ENCODE measurements at regions not wholly inside any gene's neighbourhood (a gene's known extent, or its start where the extent isn't known, plus 50 kb on each side); places are given as distances from the start of the nearest gene placed in this dataset.

- no peak for TF ChIP-seq CTCF (IDR thresholded peaks at IDR 0.05; ENCODE audit: insufficient read depth, low read length)
- no peak overlapping the region for H3K27ac ChIP-seq (replicated peaks)
- H3K27me3 ChIP-seq (ENCODE audit: insufficient read depth, poor library complexity, severe bottlenecking) = no peaks in the 10 kb centered on the region
These were observed 87.0 kb upstream of the TSHZ3 start for GRCh38 chr19:31436121-31436776.

GRCh38 chr19:31438401-31439269 is 89.4 kb upstream of the TSHZ3 start:
- Histone ChIP-seq H3K27ac (replicated peaks) (no peak overlapping the region), H3K27me3 (ENCODE audit: insufficient read depth, poor library complexity, severe bottlenecking) (no peaks in the 10 kb centered on the region), H3K4me3 (replicated peaks; ENCODE audit: insufficient read depth, low read length) (no peak overlapping the region)
- DNase-seq (ENCODE audit: low read depth in 1 of 2, low spot score in 1 of 2) = no peak
- TF ChIP-seq SPI1 (IDR thresholded peaks at IDR 0.05; ENCODE audit: borderline replicate concordance, low read depth) = no peak
- TF ChIP-seq GABPA (IDR thresholded peaks at IDR 0.05; ENCODE audit: low read depth) = no peak
- no peak for TF ChIP-seq CTCF (IDR thresholded peaks at IDR 0.05; ENCODE audit: insufficient read depth, low read length)
- no peak for TF ChIP-seq REST (IDR thresholded peaks at IDR 0.05; ENCODE audit: insufficient replicate concordance, low read depth)
- no peak for TF ChIP-seq POLR2AphosphoS5 (IDR thresholded peaks at IDR 0.05; ENCODE audit: low read depth)

More at GRCh38 chr19:31436121-31436776, 87.0 kb upstream of the TSHZ3 start:
- no peak for DNase-seq (ENCODE audit: low read depth in 1 of 2, low spot score in 1 of 2)
- no peak overlapping the region for H3K4me3 ChIP-seq (replicated peaks; ENCODE audit: insufficient read depth, low read length)

- no peak overlapping the region for H3K27ac ChIP-seq (replicated peaks)
- no peak for TF ChIP-seq POLR2AphosphoS5 (IDR thresholded peaks at IDR 0.05; ENCODE audit: low read depth)
- no peak for TF ChIP-seq CTCF (IDR thresholded peaks at IDR 0.05; ENCODE audit: insufficient read depth, low read length)
- no peak for TF ChIP-seq GABPA (IDR thresholded peaks at IDR 0.05; ENCODE audit: low read depth)
- TF ChIP-seq SPI1 (IDR thresholded peaks at IDR 0.05; ENCODE audit: borderline replicate concordance, low read depth) = no peak
- no peak for TF ChIP-seq REST (IDR thresholded peaks at IDR 0.05; ENCODE audit: insufficient replicate concordance, low read depth)
These were observed 90.0 kb upstream of the TSHZ3 start for GRCh38 chr19:31439270-31439573.

More at GRCh38 chr19:31439270-31439573, 90.0 kb upstream of the TSHZ3 start:
- DNase-seq (ENCODE audit: low read depth in 1 of 2, low spot score in 1 of 2) = no peak
- Histone ChIP-seq H3K4me3 (replicated peaks; ENCODE audit: insufficient read depth, low read length) (no peak overlapping the region), H3K27me3 (ENCODE audit: insufficient read depth, poor library complexity, severe bottlenecking) (no peaks in the 10 kb centered on the region)

All from HL-60 (cell line).